WERI-Rb-1 (cell line): ENCODE measurements at regions not wholly inside any gene's neighbourhood (a gene's known extent, or its start where the extent isn't known, plus 50 kb on each side); places are given as distances from the start of the nearest gene placed in this dataset.

Experiments
- DNase-seq: peaks from one replicate; pipeline ENCODE4 v3.0.0-alpha.2; 2020
- H3K27ac ChIP-seq: fragments of 250-450 bp; sonication (Bioruptor Pico); 2 replicates; pipeline ENCODE4 v1.5.1; 2020; ENCODE audit warnings: mild to moderate bottlenecking, moderate library complexity
- H3K27me3 ChIP-seq: fragments of 250-450 bp; sonication (Bioruptor Pico); 2 replicates; pipeline ENCODE4 v1.5.1; 2021; ENCODE audit warnings: mild to moderate bottlenecking, low read depth, moderate library complexity; ENCODE audit not compliant: insufficient read depth, severe bottlenecking
- H3K36me3 ChIP-seq: fragments of 250-450 bp; sonication (Bioruptor Pico); 2 replicates; pipeline ENCODE4 v1.5.1; 2020; ENCODE audit warnings: mild to moderate bottlenecking, moderate library complexity
- H3K4me3 ChIP-seq: 2 replicates; pipeline ENCODE4 v1.5.1; 2011; ENCODE audit warnings: low read depth, mild to moderate bottlenecking, control low read depth, low read length
- H3K9me3 ChIP-seq: fragments of 250-450 bp; sonication (Bioruptor Pico); 2 replicates; pipeline ENCODE4 v1.5.1; 2021; ENCODE audit warnings: mild to moderate bottlenecking, moderate library complexity; ENCODE audit not compliant: severe bottlenecking
- CTCF ChIP-seq: IDR thresholded peaks from 2 replicates; pipeline ENCODE4 v1.5.1; 2011; ENCODE audit warnings: low read depth, mild to moderate bottlenecking, control low read depth, inconsistent platforms, low read length

GRCh38 chr10:121302541-121303180 lies 295.6 kb downstream of the FGFR2 start:
- no peak overlapping the region for H3K27ac ChIP-seq
- TF ChIP-seq CTCF: no peak
- H3K9me3 ChIP-seq: no peaks in the 10 kb centered on the region
- DNase-seq: no peak
- H3K36me3 ChIP-seq: no peaks in the 10 kb centered on the region
- H3K4me3 ChIP-seq: no peak overlapping the region
- no peaks in the 10 kb centered on the region for H3K27me3 ChIP-seq

GRCh38 chr10:121303287-121303890 lies 294.9 kb downstream of the FGFR2 start:
- H3K9me3 ChIP-seq: no peaks in the 10 kb centered on the region
- TF ChIP-seq CTCF: no peak
- no peaks in the 10 kb centered on the region for H3K36me3 ChIP-seq
- DNase-seq: peak; percentile 37
- H3K27me3 ChIP-seq: no peaks in the 10 kb centered on the region
- H3K27ac ChIP-seq: no peak overlapping the region
- no peak overlapping the region for H3K4me3 ChIP-seq

GRCh38 chr10:121305066-121305465 lies 293.2 kb downstream of the FGFR2 start:
- peak; percentile 34 for DNase-seq
- Histone ChIP-seq H3K4me3 (no peak overlapping the region), H3K27ac (no peak overlapping the region; the same call in 1 of the 2 replicates), H3K9me3 (no peaks in the 10 kb centered on the region), H3K36me3 (no peaks in the 10 kb centered on the region), H3K27me3 (no peaks in the 10 kb centered on the region)
- no peak for TF ChIP-seq CTCF

- DNase-seq: no peak
- Histone ChIP-seq H3K27me3 (no peaks in the 10 kb centered on the region), H3K27ac (no peak overlapping the region), H3K9me3 (no peaks in the 10 kb centered on the region), H3K36me3 (no peaks in the 10 kb centered on the region), H3K4me3 (no peak overlapping the region)
- TF ChIP-seq CTCF: no peak
Measured at GRCh38 chr10:121306159-121306673, 292.0 kb downstream of the FGFR2 start.

- no peak for TF ChIP-seq CTCF
- Histone ChIP-seq H3K9me3 (no peaks in the 10 kb centered on the region), H3K27me3 (no peaks in the 10 kb centered on the region), H3K4me3 (no peak overlapping the region), H3K27ac (no peak overlapping the region), H3K36me3 (no peaks in the 10 kb centered on the region)
- no peak for DNase-seq
Measured at GRCh38 chr10:121307411-121307980, 290.7 kb downstream of the FGFR2 start.
